ENCODE measurements at regions not wholly inside any gene's neighbourhood (a gene's known extent, or its start where the extent isn't known, plus 50 kb on each side); places are given as distances from the start of the nearest gene placed in this dataset.

DNA sequence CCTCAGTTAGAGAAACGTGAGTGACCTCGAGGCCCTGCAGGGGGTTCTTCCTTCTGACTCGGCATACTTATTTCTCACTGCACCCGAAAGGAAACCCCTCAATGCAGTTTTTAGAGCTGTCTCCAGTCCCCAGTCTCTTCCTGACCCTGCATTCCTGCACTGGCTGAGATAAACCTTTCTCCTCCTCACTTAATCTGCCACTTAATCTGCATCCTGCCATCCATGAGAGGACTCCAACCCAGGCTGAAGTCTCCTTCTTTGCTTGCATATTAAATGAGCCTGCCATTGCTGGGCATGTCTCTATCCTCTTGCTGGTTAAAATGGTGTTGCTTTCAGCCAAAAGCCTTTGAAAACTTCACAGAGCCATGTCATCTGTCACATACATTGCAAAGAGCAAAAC lies 125.6 kb upstream of the GATA6 start:
- CTCF ChIA-PET, result no interaction called here
- H3K9me3 ChIP-seq (replicated peaks; ENCODE audit: control insufficient read depth, insufficient read depth, low read length), result no peaks in the 10 kb centered on the region
- no peaks in the 10 kb centered on the region for H3K9me1 ChIP-seq (replicated peaks; ENCODE audit: control insufficient read depth, extremely low read depth, insufficient read depth, low read length)
- no peak overlapping the region for H2AFZ ChIP-seq (ENCODE audit: low read depth, low read length)
- no peak overlapping the region for H3K4me2 ChIP-seq (ENCODE audit: insufficient read depth, low read length)
- peaks cover 6 to 17% of the 10 kb centered on the region in 2 experiments for H3K27me3 ChIP-seq (ENCODE audit: control insufficient read depth in 2 of 2, insufficient read depth in 2 of 2, low read length in 2 of 2)
- DNase-seq (ENCODE audit: low read depth, low spot score) (no peak), FAIRE-seq (no peak)
- POLR2A ChIA-PET, result no interaction called here
- H3K79me2 ChIP-seq (ENCODE audit: control insufficient read depth, insufficient read depth, low read length), result no peaks in the 10 kb centered on the region
- no peak overlapping the region for H3K27ac ChIP-seq (ENCODE audit: insufficient read depth, low read depth, low read length)
- H4K20me1 ChIP-seq (replicated peaks; ENCODE audit: control insufficient read depth, extremely low read depth, insufficient read depth, low read length), result no peaks in the 10 kb centered on the region
- no peaks in the 10 kb centered on the region for H3K36me3 ChIP-seq (ENCODE audit: control insufficient read depth in 2 of 2, extremely low read depth in 1 of 2, insufficient read depth in 2 of 2, low read length in 2 of 2)
- H3K4me3 ChIP-seq (replicated peaks in 1 of 3; ENCODE audit: insufficient read depth in 1 of 3, low read depth in 1 of 3, low read length in 3 of 3), result no peak overlapping the region
- no TSS peak for BruUV-seq (replicated peaks)
- intact Hi-C loops (cut with micrococcal nuclease) (no loop called here), dilution Hi-C loops (cut with MboI; ENCODE audit: extremely low pct_ligation_motif_present, low sequenced_read_pairs) (no loop called here)
- TF ChIP-seq, protein P1, sequence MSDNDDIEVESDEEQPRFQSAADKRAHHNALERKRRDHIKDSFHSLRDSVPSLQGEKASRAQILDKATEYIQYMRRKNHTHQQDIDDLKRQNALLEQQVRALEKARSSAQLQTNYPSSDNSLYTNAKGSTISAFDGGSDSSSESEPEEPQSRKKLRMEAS (IDR thresholded peaks at IDR 0.05; ENCODE audit: insufficient read depth, insufficient read length), result no peak
- TF ChIP-seq POLR2AphosphoS5 (IDR thresholded peaks at IDR 0.05; ENCODE audit: insufficient read depth, low read depth, low read length), result no peak
- no peaks in the 10 kb centered on the region for H3K4me1 ChIP-seq (ENCODE audit: control insufficient read depth, extremely low read depth, insufficient read depth, low read length)
- H3K9ac ChIP-seq (replicated peaks; ENCODE audit: extremely low read depth, insufficient read depth, low read length), result no peak overlapping the region

DNA sequence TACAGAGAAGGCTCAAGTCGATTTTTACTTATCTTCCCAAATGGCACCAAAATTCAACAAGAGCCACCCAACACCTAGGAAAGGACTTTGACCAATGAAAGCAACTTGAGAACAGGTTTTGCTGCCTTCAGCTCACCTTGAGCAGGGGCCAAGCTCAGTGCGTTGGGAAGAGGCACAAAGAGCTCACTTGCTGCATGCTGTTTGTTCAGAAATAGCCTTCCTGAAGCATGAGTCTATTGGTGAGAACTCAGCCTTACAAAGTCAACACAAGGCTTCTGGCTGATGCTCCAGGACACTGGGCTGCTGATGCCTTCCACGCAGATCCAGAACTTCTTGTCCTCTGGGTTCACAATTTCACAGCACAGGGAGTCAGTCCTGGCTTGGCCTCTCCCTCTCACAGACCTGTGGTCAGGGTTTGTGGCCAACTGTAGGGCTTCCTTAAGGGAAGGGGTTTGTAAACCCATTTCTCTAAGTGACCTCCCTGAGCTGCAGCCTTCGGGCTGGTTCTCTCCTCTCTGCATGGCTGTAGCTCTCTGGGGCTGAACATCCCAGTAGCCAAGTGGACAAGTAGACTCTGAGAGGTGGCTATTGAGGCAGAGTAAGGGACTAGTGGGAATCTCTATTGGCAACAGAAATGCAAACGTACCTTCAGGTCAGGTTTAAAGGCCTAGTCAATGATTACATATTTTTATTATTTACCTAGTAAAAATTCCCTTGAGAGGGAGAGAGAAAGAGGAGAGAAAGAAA lies 124.7 kb upstream of the GATA6 start:
- intact Hi-C loops (cut with micrococcal nuclease) (no loop called here), dilution Hi-C loops (cut with MboI; ENCODE audit: extremely low pct_ligation_motif_present, low sequenced_read_pairs) (no loop called here)
- Histone ChIP-seq H3K27me3 (ENCODE audit: control insufficient read depth in 2 of 2, insufficient read depth in 2 of 2, low read length in 2 of 2) (peaks cover 6 to 17% of the 10 kb centered on the region in 2 experiments), H3K27ac (ENCODE audit: insufficient read depth, low read depth, low read length) (no peak overlapping the region), H4K20me1 (replicated peaks; ENCODE audit: control insufficient read depth, extremely low read depth, insufficient read depth, low read length) (no peaks in the 10 kb centered on the region), H3K4me1 (ENCODE audit: control insufficient read depth, extremely low read depth, insufficient read depth, low read length) (no peaks in the 10 kb centered on the region), H3K9me3 (replicated peaks; ENCODE audit: control insufficient read depth, insufficient read depth, low read length) (no peaks in the 10 kb centered on the region), H3K4me2 (ENCODE audit: insufficient read depth, low read length) (no peak overlapping the region), H3K36me3 (ENCODE audit: control insufficient read depth in 2 of 2, extremely low read depth in 1 of 2, insufficient read depth in 2 of 2, low read length in 2 of 2) (no peaks in the 10 kb centered on the region), H3K9ac (replicated peaks; ENCODE audit: extremely low read depth, insufficient read depth, low read length) (no peak overlapping the region), H2AFZ (ENCODE audit: low read depth, low read length) (no peak overlapping the region), H3K4me3 (replicated peaks in 1 of 3; ENCODE audit: insufficient read depth in 1 of 3, low read depth in 1 of 3, low read length in 3 of 3) (no peak overlapping the region), H3K9me1 (replicated peaks; ENCODE audit: control insufficient read depth, extremely low read depth, insufficient read depth, low read length) (no peaks in the 10 kb centered on the region), H3K79me2 (ENCODE audit: control insufficient read depth, insufficient read depth, low read length) (no peaks in the 10 kb centered on the region)
- FAIRE-seq (no peak), DNase-seq (ENCODE audit: low read depth, low spot score) (no peak)
- no TSS peak for BruUV-seq (replicated peaks)
- no peak for TF ChIP-seq MYC (IDR thresholded peaks at IDR 0.05; ENCODE audit: low read depth, low read length)
- TF ChIP-seq, protein P1 (IDR thresholded peaks at IDR 0.05; ENCODE audit: insufficient read depth, insufficient read length), result no peak
- POLR2A ChIA-PET, result no interaction called here
- CTCF ChIA-PET, result no interaction called here

Measured in endothelial cell of umbilical vein (primary cell).